ENCODE measurements at regions not wholly inside any gene's neighbourhood (a gene's known extent, or its start where the extent isn't known, plus 50 kb on each side); places are given as distances from the start of the nearest gene placed in this dataset.

- Histone ChIP-seq H2BK120ac (replicated peaks; ENCODE audit: low read depth, low read length) (no peak overlapping the region), H3K4me1 (replicated peaks in 1 of 4; ENCODE audit: control insufficient read depth in 3 of 4, insufficient read depth in 4 of 4, low read length in 3 of 4) (no peaks in the 10 kb centered on the region; a peak in 1 of 7 replicates), H2BK20ac (ENCODE audit: low read length) (no peak overlapping the region), H3K27ac (ENCODE audit: low read depth, low read length) (no peak overlapping the region), H3K4ac (replicated peaks; ENCODE audit: insufficient read length, low read depth, low read length) (no peak overlapping the region), H3K56ac (replicated peaks; ENCODE audit: insufficient read length, low read depth, low read length) (no peak overlapping the region), H3K18ac (ENCODE audit: extremely low read depth, low read length) (no peak overlapping the region), H3K27me3 (replicated peaks in 1 of 4; ENCODE audit: control insufficient read depth in 3 of 4, extremely low read depth in 1 of 4, insufficient read depth in 3 of 4, low read length in 3 of 4) (no peaks in the 10 kb centered on the region), H3K23ac (ENCODE audit: insufficient read length) (no peak overlapping the region), H3K14ac (ENCODE audit: insufficient read length) (no peak overlapping the region), H2AFZ (ENCODE audit: low read length) (no peak overlapping the region), H3K4me3 (ENCODE audit: extremely low read depth in 1 of 4, insufficient read depth in 2 of 4, low read depth in 3 of 4, low read length in 4 of 4) (no peak overlapping the region), H3K9ac (replicated peaks in 1 of 4; ENCODE audit: extremely low read depth in 1 of 4, low read depth in 3 of 4, low read length in 3 of 4) (no peak overlapping the region), H2BK15ac (ENCODE audit: low read length) (no peak overlapping the region), H3K79me1 (ENCODE audit: low read depth, low read length) (no peaks in the 10 kb centered on the region), H4K20me1 (replicated peaks in 1 of 2; ENCODE audit: control insufficient read depth in 1 of 2, insufficient read depth in 2 of 2, low read length in 2 of 2) (no peaks in the 10 kb centered on the region), H2BK12ac (ENCODE audit: low read depth, low read length) (no peak overlapping the region), H3K9me3 (ENCODE audit: insufficient read depth in 2 of 2, low read depth in 1 of 2, low read length in 1 of 2) (no peaks in the 10 kb centered on the region), H3K79me2 (ENCODE audit: control insufficient read depth in 1 of 2, insufficient read depth in 2 of 2, low read length in 2 of 2) (no peaks in the 10 kb centered on the region), H4K8ac (ENCODE audit: extremely low read depth, insufficient read depth, low read length) (no peak overlapping the region), H2BK5ac (ENCODE audit: low read depth, low read length) (no peak overlapping the region), H3K4me2 (ENCODE audit: insufficient read depth in 1 of 2, low read depth in 2 of 2, low read length in 2 of 2) (no peak overlapping the region), H3K36me3 (ENCODE audit: control insufficient read depth in 2 of 4, insufficient read depth in 4 of 4, low read length in 3 of 4) (no peaks in the 10 kb centered on the region), H4K5ac (ENCODE audit: insufficient read length, low read depth, low read length) (no peak overlapping the region), H3K23me2 (ENCODE audit: low read depth, low read length) (no peaks in the 10 kb centered on the region), H2AK5ac (ENCODE audit: low read depth, low read length) (no peak overlapping the region), H4K91ac (replicated peaks; ENCODE audit: insufficient read length, low read length) (no peak overlapping the region)
- FAIRE-seq, result no peak
- DNase-seq (ENCODE audit: low read depth in 1 of 2, low spot score in 2 of 2), result no peak
- CTCF ChIA-PET (ENCODE audit: partially characterized antibody), result interaction anchor here (1.1 to 1.4 kb wide), 2 partner anchors 99 to 816 kb away, joined by 3 to 4 read pairs; no protein-coding TSS in a partner anchor
- 98% methylated on average over 3 of the region's 3 CpGs; no CpG with 5 or more reads in 1 of the 2 experiments for WGBS, 2 experiments (ENCODE audit: extremely low coverage in 1 of 2, insufficient coverage in 1 of 2, insufficient read length in 1 of 2, insufficient replicate concordance in 2 of 2, low coverage in 1 of 2, low lambda C conversion rate in 2 of 2, missing lambda C conversion rate in 1 of 2)
- TF ChIP-seq SP1 (IDR thresholded peaks at IDR 0.05; ENCODE audit: low read depth, low read length) (no peak), ASH2L (IDR thresholded peaks at IDR 0.05; ENCODE audit: low read length) (no peak), CTBP2 (IDR thresholded peaks at IDR 0.05; ENCODE audit: borderline replicate concordance, insufficient read depth, insufficient read length, low read length) (no peak), TAF7 (optimal IDR thresholded peaks at IDR 0.05; ENCODE audit: borderline replicate concordance, low read depth, low read length) (no peak), SIN3A (conservative IDR thresholded peaks at IDR 0.05 in 1 of 2, IDR thresholded peaks at IDR 0.05 in 1 of 2; ENCODE audit: low read depth in 1 of 2, low read length in 2 of 2) (no peak), TEAD4 (IDR thresholded peaks at IDR 0.05; ENCODE audit: low read depth, low read length) (no peak), EP300 (IDR thresholded peaks at IDR 0.05; ENCODE audit: borderline replicate concordance in 1 of 2, low read depth in 2 of 2, low read length in 2 of 2) (no peak), E2F6 (IDR thresholded peaks at IDR 0.05) (no peak), HDAC6 (IDR thresholded peaks at IDR 0.05; ENCODE audit: low read depth, low read length) (no peak), CBX8 (IDR thresholded peaks at IDR 0.05; ENCODE audit: borderline replicate concordance, low read depth, low read length) (no peak)
- POLR2A ChIA-PET (ENCODE audit: partially characterized antibody), result no interaction called here
Observed at GRCh38 chr4:31530555-31530954, 810.4 kb downstream of the PCDH7 start.
